ENCODE measurements at regions not wholly inside any gene's neighbourhood (a gene's known extent, or its start where the extent isn't known, plus 50 kb on each side); places are given as distances from the start of the nearest gene placed in this dataset.

DNA sequence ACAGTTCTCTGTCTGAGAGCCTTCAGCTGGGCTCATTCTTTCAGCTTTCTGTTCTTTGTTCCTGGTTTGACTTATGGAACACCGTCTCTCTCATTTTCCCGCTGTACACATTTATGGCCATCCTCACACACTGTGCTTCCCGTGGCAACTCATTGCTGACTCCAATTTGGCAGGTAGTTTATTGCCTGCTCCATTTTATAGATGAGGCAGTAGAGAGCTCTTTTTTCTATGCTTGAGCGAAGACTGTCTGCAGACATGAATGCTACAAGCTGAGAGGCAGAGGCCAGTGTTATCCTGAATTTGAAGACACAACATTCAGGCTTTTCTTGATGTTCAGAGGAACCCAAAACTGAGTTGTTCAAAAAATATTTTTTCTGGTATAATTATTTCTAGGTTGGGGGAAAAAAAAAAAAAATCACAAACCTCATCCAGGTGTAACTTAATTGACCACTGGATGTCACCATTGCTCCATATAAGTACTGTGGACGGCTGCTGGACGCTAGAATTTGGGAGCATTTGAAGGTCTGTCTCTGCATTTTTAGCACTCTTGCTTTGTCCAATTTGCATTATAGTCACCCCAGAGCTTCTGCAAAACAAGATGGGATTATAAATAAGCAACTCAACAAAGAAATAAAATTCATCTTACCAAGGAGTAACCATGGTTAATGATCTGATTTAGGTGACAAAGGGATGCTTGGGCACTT is 83.5 kb downstream of the HRH4 start:
- FAIRE-seq = no peak
- no peak for DNase-seq (ENCODE audit: insufficient read length)
- no peak for TF ChIP-seq POLR2A (IDR thresholded peaks at IDR 0.05; ENCODE audit: low read depth, low read length)
- no peak for TF ChIP-seq POLR2AphosphoS5 (IDR thresholded peaks at IDR 0.05; ENCODE audit: low read depth, low read length)
- no peak for TF ChIP-seq TAF1 (IDR thresholded peaks at IDR 0.05; ENCODE audit: borderline replicate concordance, low read depth, low read length)

DNA sequence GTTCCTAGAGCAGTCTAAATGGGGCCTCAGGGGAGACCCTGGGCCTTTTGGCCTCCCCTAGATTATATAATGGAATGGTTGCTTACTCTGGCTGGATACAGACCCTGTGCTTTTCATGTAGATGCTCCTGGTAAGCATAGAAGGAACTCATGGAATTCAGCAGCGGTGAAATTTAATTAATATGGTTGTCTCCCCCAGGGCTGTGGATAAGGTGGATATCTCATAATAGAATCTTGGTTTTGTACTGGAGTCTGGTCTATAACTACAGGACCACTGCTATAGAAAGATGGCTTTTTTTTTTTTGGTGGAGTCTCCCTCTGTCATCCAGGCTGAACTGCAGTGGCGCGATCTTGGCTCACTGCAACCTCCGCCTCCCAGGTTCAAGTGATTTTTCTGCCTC is 84.5 kb downstream of the HRH4 start:
- FAIRE-seq (no peak), DNase-seq (ENCODE audit: insufficient read length) (no peak)
- TF ChIP-seq TAF1 (IDR thresholded peaks at IDR 0.05; ENCODE audit: borderline replicate concordance, low read depth, low read length) (no peak), POLR2AphosphoS5 (IDR thresholded peaks at IDR 0.05; ENCODE audit: low read depth, low read length) (no peak), POLR2A (IDR thresholded peaks at IDR 0.05; ENCODE audit: low read depth, low read length) (no peak)

DNA sequence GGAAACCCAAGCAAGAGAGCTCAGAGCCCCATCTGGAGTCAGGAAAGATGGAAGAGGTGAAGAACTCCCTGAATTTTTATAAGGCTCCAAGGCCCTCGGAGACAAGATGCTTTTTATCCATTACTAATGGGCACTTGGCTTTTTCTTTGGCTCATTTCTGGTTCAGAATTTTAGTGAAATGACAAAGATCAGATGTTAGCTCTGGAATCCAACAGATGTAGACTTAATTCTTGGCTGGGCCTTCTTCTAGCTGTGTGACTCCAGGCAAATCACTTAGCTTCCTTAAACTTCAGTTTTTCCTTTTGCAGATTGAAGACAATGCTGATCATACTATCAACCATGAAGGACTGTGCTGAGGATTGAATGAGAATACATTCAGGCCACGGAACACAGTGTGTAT is 85.2 kb downstream of the HRH4 start:
- TF ChIP-seq TAF1 (IDR thresholded peaks at IDR 0.05; ENCODE audit: borderline replicate concordance, low read depth, low read length) (no peak), POLR2AphosphoS5 (IDR thresholded peaks at IDR 0.05; ENCODE audit: low read depth, low read length) (no peak), POLR2A (IDR thresholded peaks at IDR 0.05; ENCODE audit: low read depth, low read length) (no peak)
- DNase-seq (ENCODE audit: insufficient read length) (no peak), FAIRE-seq (no peak)

DNA sequence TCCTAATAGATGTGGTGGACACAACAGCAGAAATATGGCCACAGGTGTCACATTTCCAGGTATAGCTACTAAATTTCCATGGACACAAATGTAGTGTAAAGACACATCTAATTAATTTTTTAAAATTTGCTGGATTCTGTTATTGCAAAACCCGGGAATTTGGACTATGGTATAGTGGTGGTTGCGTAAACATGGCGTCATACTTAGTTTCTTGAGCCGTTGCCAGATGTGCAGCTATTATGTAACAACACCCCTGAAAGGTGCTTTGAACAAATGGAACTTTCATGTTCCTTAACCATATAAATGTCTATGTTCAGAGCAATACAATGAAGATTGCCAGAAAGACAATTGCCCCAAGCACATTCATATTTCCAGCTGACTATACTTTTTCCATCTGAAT is 85.9 kb downstream of the HRH4 start:
- TF ChIP-seq POLR2AphosphoS5 (IDR thresholded peaks at IDR 0.05; ENCODE audit: low read depth, low read length) (no peak), POLR2A (IDR thresholded peaks at IDR 0.05; ENCODE audit: low read depth, low read length) (no peak), TAF1 (IDR thresholded peaks at IDR 0.05; ENCODE audit: borderline replicate concordance, low read depth, low read length) (no peak)
- DNase-seq (ENCODE audit: insufficient read length) (no peak), FAIRE-seq (no peak)

DNA sequence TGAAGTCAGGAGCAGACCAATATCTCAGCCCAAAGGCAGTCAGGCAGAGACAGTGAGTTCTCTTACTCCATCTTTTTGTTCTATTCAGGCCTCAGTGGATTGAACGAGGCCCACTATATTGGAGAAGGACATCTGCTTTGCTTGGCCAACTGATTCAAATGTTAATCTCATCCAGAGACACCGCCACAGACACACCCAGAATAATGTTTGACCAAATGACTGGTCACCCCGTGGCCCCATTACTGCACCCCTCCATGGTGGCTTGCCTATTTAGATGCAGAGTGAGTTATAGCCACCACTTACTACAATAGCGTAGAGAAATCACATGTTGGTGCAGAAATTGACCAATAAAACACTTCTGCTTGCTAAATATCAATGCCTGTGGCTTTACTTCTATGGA is 88.1 kb downstream of the HRH4 start:
- no peak for FAIRE-seq
- TF ChIP-seq POLR2AphosphoS5 (IDR thresholded peaks at IDR 0.05; ENCODE audit: low read depth, low read length) = no peak
- TF ChIP-seq TAF1 (IDR thresholded peaks at IDR 0.05; ENCODE audit: borderline replicate concordance, low read depth, low read length) = no peak
- no peak for TF ChIP-seq POLR2A (IDR thresholded peaks at IDR 0.05; ENCODE audit: low read depth, low read length)
- no peak for DNase-seq (ENCODE audit: insufficient read length)

DNA sequence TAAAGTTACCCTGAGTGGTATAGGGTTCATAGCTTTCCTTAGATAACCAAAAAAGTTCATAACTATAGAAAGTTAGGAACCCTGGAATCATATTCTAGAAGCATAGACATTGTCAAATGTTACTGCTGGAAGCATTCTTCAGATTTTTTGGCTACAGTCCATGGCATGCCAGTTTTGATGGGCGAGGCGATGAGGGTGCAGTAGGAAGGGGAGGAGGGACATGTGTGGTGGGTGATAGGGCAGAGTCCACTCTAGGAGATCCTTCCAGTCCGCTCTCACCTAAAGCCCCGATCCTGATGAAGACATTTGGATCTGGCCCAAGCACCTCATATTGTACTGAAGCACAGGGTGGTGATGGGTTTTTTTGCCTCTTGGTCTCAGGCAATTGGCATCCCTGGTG is 91.8 kb downstream of the HRH4 start:
- TF ChIP-seq TAF1 (IDR thresholded peaks at IDR 0.05; ENCODE audit: borderline replicate concordance, low read depth, low read length) (no peak), POLR2A (IDR thresholded peaks at IDR 0.05; ENCODE audit: low read depth, low read length) (no peak), POLR2AphosphoS5 (IDR thresholded peaks at IDR 0.05; ENCODE audit: low read depth, low read length) (no peak)
- FAIRE-seq = no peak
- no peak for DNase-seq (ENCODE audit: insufficient read length)

DNA sequence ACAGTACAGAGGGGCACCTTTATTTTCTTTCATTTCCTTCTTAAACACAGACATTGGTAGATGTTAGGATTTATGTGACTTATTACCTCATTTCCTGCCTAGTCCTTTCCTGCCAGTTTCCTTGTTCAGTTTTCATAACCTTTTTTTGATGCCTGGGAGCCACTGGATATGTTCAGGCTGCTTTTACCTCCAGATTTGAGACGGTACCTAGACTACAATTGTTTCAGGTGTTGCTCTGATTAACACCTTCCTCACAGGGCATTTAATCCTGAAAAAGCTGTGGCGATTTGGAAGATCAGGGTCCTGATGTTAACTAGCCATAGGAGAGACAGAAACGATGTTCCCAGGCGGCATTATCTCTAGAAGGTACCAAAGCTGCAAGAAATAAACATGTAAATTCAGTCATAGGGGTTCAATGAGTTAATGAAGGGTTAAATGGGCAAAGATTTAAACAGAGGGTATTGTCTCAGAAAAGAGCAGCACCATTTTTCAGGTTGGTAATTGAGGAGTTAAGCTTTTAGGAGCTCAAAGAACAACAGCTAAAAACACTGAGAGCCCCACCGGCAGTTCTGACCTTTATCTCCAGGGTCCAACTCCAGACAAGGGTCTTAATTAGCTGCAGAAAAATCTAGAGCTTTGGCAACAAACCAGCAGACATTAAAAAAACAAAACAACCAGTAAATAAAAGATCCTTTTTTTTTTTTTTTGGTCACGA is 93.3 kb downstream of the HRH4 start:
- TF ChIP-seq TAF1 (IDR thresholded peaks at IDR 0.05; ENCODE audit: borderline replicate concordance, low read depth, low read length) (no peak), POLR2AphosphoS5 (IDR thresholded peaks at IDR 0.05; ENCODE audit: low read depth, low read length) (no peak), POLR2A (IDR thresholded peaks at IDR 0.05; ENCODE audit: low read depth, low read length) (no peak)
- FAIRE-seq = no peak

DNA sequence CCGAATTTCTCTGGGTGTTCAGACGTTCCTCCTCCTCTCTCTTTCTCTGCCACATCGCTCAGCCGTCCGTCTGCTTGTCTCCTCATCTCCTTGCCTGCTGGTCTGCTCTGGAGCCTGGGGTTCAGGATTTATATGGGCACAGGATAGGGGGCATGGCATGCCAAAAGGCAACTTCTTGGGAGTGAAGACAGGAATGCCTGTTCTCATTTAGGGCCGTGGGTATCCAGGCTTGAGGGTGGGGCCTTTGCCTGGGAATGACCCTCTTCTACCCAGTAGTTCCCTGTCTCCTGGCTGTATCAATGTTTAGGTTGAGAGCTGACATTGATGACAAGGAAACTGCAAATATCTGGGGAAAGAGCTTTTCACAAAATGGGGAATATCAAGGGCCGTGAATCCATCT is 98.0 kb downstream of the HRH4 start:
- TF ChIP-seq TAF1 (IDR thresholded peaks at IDR 0.05; ENCODE audit: borderline replicate concordance, low read depth, low read length) = no peak
- no peak for TF ChIP-seq POLR2A (IDR thresholded peaks at IDR 0.05; ENCODE audit: low read depth, low read length)
- TF ChIP-seq POLR2AphosphoS5 (IDR thresholded peaks at IDR 0.05; ENCODE audit: low read depth, low read length) = no peak

More for the DNA sequence above, 93.3 kb downstream of the HRH4 start:
- DNase-seq (ENCODE audit: insufficient read length) = no peak

DNA sequence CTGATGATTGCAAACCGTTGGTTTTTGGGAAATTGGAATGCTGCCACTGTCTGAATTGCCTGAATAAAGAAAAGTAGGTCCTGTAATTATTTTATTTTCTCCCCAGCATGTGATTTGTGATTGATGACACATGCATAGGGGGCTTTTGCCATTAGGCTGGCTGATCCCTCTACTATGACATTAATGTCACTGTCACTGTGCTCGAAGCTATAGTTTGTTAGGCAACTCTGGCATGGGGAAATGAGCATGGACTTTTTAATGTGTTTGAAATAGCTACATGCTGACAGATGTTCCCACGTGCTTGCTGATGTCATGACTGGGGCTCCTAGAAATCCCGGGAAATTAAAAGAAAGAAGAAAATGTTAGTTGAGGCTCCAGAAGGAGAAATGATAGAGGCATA is 99.1 kb downstream of the HRH4 start:
- FAIRE-seq (no peak), DNase-seq (ENCODE audit: insufficient read length) (no peak)
- TF ChIP-seq POLR2AphosphoS5 (IDR thresholded peaks at IDR 0.05; ENCODE audit: low read depth, low read length) (no peak), TAF1 (IDR thresholded peaks at IDR 0.05; ENCODE audit: borderline replicate concordance, low read depth, low read length) (no peak), POLR2A (IDR thresholded peaks at IDR 0.05; ENCODE audit: low read depth, low read length) (no peak)

More for the DNA sequence above, 98.0 kb downstream of the HRH4 start:
- DNase-seq (ENCODE audit: insufficient read length) (no peak), FAIRE-seq (no peak)

DNA sequence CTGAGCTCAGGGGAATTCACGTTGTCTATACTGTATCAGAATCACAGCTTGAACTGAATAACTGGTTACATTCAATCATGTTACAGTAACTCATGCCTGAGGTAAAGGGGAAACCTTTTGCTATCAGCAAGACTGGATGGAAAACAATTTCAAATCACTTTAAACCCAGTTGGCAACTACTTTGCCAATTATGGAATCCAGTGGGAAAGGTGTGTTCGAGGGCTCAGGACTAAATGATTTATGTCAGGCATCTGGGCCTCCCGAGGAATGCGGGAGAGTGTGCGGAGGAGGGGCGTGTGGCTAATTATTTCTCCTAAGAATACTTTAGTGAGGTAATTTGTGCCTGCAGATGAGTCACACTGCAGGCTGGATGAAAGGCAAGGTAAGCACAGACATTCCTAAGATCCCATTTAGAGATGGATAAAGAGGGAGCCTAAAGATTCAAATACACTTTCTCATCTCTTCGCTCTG is 100.1 kb downstream of the HRH4 start:
- no peak for TF ChIP-seq POLR2A (IDR thresholded peaks at IDR 0.05; ENCODE audit: low read depth, low read length)
- no peak for TF ChIP-seq POLR2AphosphoS5 (IDR thresholded peaks at IDR 0.05; ENCODE audit: low read depth, low read length)
- no peak for TF ChIP-seq TAF1 (IDR thresholded peaks at IDR 0.05; ENCODE audit: borderline replicate concordance, low read depth, low read length)
- FAIRE-seq (no peak), DNase-seq (ENCODE audit: insufficient read length) (no peak)

DNA sequence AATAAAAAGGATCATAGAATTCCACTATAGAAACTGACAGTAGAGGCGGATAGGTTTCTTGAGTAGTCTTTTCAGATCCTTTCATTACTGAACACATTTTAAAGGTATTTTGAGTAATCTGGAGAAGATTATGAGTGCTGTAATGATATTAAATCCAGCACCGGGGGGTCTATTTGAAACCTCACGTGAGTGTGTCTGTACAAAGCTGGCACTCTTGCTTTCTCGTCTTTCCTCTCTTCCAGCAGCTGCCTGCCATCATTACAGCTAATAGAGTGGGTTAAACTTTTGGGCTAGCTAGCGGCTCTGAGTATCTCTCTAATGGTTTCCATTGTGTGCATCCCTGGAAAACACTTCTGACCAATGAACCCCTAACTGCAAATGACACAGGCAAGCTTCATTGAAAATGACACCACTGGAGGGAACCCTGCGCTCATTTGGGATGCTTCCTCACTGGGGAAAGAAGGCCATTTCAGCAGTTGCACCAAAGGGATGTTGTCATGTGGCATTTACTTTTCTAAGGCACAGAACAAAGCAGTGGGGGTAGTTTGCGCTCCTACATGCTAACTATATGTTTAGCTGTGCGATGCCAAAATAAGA is 101.0 kb downstream of the HRH4 start:
- DNase-seq (ENCODE audit: insufficient read length) = no peak
- FAIRE-seq = no peak
- TF ChIP-seq POLR2AphosphoS5 (IDR thresholded peaks at IDR 0.05; ENCODE audit: low read depth, low read length) = no peak
- no peak for TF ChIP-seq TAF1 (IDR thresholded peaks at IDR 0.05; ENCODE audit: borderline replicate concordance, low read depth, low read length)
- no peak for TF ChIP-seq POLR2A (IDR thresholded peaks at IDR 0.05; ENCODE audit: low read depth, low read length)
